Type B pancreatic cell (in vitro differentiated cells): ENCODE measurements at regions not wholly inside any gene's neighbourhood (a gene's known extent, or its start where the extent isn't known, plus 50 kb on each side); places are given as distances from the start of the nearest gene placed in this dataset.

Experiments used
- DNase-seq: peaks from one replicate; pipeline ENCODE4 v3.0.0; 2021; ENCODE audit warnings: mixed read lengths; ENCODE audit not compliant: unreplicated experiment; ENCODE audit errors: extremely low spot score
- H3K27ac Mint-ChIP-seq: 2 replicates; pipeline ENCODE4 v1.8.0; 2021; ENCODE audit warnings: mild to moderate bottlenecking, mixed read lengths
- H3K27me3 Mint-ChIP-seq: 2 replicates; pipeline ENCODE4 v1.8.0; 2021; ENCODE audit warnings: mixed read lengths
- H3K36me3 Mint-ChIP-seq: 2 replicates; pipeline ENCODE4 v1.8.0; 2021; ENCODE audit warnings: mixed read lengths
- H3K4me1 Mint-ChIP-seq: one replicate; pipeline ENCODE4 v1.8.0; 2021; ENCODE audit warnings: mixed read lengths; ENCODE audit not compliant: unreplicated experiment
- H3K4me3 Mint-ChIP-seq: 2 replicates; pipeline ENCODE4 v1.8.0; 2021; ENCODE audit warnings: mild to moderate bottlenecking, mixed read lengths
- H3K9me3 Mint-ChIP-seq: 2 replicates; pipeline ENCODE4 v1.8.0; 2021; ENCODE audit warnings: mixed read lengths
- TF ChIP-seq, protein P1 (sequence below): fragments of 200-600 bp; sonication (generic); conservative IDR thresholded peaks from 2 replicates; pipeline ENCODE4 v1.5.0; 2021; ENCODE audit warnings: antibody characterized with exemption, mild to moderate bottlenecking

DNA sequence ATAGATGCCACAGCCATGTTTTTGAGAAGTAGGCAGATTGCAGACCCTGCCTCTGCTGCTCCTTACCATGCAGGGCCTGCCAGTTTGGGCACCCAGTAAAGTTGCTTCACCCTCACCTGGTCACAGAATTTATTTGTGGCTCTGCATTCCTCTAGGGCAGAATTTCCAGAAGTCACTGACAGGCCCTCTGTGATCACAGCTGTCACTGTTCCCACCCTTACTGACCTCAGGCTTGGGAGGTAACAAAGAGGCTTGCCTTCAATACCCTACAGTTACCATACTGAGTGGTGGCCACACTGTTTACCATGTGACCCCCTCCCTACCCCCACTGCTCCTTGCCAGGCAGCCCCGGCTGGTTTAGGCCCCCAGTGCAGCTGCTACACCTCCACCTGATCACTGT is 375.1 kb downstream of the SH3BGRL start:
- TF ChIP-seq, protein P1, sequence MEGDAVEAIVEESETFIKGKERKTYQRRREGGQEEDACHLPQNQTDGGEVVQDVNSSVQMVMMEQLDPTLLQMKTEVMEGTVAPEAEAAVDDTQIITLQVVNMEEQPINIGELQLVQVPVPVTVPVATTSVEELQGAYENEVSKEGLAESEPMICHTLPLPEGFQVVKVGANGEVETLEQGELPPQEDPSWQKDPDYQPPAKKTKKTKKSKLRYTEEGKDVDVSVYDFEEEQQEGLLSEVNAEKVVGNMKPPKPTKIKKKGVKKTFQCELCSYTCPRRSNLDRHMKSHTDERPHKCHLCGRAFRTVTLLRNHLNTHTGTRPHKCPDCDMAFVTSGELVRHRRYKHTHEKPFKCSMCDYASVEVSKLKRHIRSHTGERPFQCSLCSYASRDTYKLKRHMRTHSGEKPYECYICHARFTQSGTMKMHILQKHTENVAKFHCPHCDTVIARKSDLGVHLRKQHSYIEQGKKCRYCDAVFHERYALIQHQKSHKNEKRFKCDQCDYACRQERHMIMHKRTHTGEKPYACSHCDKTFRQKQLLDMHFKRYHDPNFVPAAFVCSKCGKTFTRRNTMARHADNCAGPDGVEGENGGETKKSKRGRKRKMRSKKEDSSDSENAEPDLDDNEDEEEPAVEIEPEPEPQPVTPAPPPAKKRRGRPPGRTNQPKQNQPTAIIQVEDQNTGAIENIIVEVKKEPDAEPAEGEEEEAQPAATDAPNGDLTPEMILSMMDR: no peak
- no peak for DNase-seq
- H3K9me3 Mint-ChIP-seq: peaks cover 4% of the 10 kb centered on the region
- no peaks in the 10 kb centered on the region for H3K27me3 Mint-ChIP-seq
- no peak overlapping the region for H3K4me3 Mint-ChIP-seq
- H3K27ac Mint-ChIP-seq: no peak overlapping the region
- no peaks in the 10 kb centered on the region for H3K36me3 Mint-ChIP-seq
- no peaks in the 10 kb centered on the region for H3K4me1 Mint-ChIP-seq

DNA sequence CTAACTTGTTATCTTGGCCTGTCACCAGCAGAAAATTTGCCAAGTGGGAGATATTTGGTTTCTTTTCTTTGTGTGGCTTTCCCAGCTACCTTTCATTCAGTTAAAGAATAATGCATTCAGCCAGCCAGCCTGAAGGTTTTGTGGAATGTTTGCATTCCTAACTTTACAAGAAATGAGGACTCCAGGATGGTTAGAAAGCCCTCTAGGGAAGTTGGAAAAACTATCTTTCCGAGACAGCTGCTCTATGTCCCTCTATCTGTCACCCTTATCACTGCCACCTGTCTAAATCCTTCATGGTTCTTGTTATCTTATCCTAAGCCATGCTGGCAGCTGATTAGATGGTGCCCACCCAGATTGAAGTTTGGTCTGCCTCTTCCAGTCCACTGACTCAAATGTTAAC is 384.2 kb downstream of the SH3BGRL start:
- no peak overlapping the region for H3K4me3 Mint-ChIP-seq
- no peaks in the 10 kb centered on the region for H3K27me3 Mint-ChIP-seq
- no peak for DNase-seq
- H3K4me1 Mint-ChIP-seq: no peaks in the 10 kb centered on the region
- H3K9me3 Mint-ChIP-seq: peaks cover 5% of the 10 kb centered on the region
- H3K27ac Mint-ChIP-seq: no peak overlapping the region
- no peaks in the 10 kb centered on the region for H3K36me3 Mint-ChIP-seq
- TF ChIP-seq, protein P1: no peak

DNA sequence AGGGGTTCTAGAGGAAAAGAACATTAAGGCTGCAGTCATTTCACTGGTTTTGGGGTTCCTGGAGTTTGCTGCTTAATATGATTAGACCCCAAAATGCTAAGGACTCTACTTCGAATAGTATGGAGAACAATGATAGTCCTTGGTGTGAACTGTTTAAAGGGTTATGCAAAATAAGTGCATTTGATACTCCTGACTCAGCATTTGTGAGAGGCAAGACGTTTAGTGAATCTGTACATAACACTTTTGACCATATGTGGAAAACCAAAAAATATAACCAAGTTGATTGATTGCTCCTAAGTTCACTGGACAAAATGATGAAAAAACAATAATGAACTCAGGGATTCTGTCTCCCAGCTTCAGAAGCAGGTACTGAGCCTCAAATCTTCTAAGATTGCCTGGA is 414.1 kb downstream of the SH3BGRL start:
- no peak for DNase-seq
- H3K9me3 Mint-ChIP-seq: no peaks in the 10 kb centered on the region
- no peaks in the 10 kb centered on the region for H3K4me1 Mint-ChIP-seq
- H3K27ac Mint-ChIP-seq: no peak overlapping the region
- H3K4me3 Mint-ChIP-seq: no peak overlapping the region
- no peaks in the 10 kb centered on the region for H3K36me3 Mint-ChIP-seq
- H3K27me3 Mint-ChIP-seq: no peaks in the 10 kb centered on the region
- TF ChIP-seq, protein P1: no peak

DNA sequence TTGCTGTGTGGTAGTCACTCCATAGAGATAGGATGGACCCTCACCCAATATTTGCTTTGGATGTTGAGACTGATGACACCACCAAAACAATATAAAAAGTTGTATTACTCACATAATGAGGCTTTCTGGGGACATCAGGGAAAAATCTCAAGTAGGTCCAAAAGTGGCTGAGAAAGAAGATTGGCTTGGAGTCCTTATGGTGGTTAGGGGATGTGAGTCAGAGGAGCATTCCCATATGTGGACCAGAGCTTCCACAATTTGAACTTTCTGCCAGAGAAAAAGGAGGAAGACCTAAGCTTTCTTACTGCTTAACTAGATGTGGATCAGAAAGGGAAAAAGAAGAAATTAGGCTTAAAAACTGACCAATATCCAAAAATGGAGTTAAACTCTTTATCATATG is 460.5 kb downstream of the SH3BGRL start:
- Mint-ChIP-seq H3K4me1 (no peaks in the 10 kb centered on the region), H3K27me3 (no peaks in the 10 kb centered on the region), H3K9me3 (no peaks in the 10 kb centered on the region), H3K27ac (no peak overlapping the region), H3K4me3 (no peak overlapping the region), H3K36me3 (no peaks in the 10 kb centered on the region)
- TF ChIP-seq, protein P1: no peak
- DNase-seq: no peak

DNA sequence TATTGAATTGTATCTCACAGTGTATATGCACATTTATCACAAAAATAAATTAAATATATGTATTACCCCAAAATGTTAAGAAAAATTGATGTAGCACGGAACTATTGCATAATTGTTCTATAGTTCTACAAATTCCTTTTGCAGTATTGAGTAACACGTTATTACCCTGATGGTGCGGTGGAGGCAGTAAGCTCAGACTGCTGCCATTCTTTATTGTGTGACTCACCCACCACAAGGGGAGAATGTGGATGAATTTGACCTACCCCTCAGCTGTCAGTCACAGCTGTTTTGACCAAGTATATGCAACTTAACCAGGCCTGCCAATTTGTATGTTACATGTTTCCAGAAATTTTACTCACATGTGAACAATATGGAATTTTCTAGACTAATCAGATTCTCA is 506.6 kb downstream of the SH3BGRL start:
- Mint-ChIP-seq H3K4me1 (no peaks in the 10 kb centered on the region), H3K4me3 (no peak overlapping the region), H3K9me3 (no peaks in the 10 kb centered on the region), H3K27ac (no peak overlapping the region), H3K36me3 (no peaks in the 10 kb centered on the region), H3K27me3 (no peaks in the 10 kb centered on the region)
- TF ChIP-seq, protein P1: no peak
- DNase-seq: no peak

DNA sequence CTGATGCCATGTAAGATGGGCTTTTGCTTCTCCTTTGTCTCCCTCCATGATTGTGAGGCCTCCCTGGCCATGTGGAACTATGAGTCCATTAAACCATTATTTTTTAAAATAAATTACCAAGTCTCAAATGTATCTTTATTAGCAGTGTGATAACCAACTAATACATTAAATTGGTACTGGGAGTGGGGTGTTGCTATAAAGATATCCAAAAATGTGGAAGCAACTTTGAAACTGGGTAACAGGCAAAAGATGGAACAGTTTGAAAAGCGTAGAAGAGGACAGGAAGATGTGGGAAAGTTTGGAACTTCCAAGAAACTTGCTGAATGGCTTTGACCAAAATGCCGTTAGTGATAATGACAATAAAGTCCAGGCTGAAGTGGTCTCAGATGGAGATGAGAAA is 526.7 kb downstream of the SH3BGRL start:
- no peak for DNase-seq
- no peaks in the 10 kb centered on the region for H3K27me3 Mint-ChIP-seq
- no peaks in the 10 kb centered on the region for H3K36me3 Mint-ChIP-seq
- H3K4me1 Mint-ChIP-seq: no peaks in the 10 kb centered on the region
- peaks cover 4% of the 10 kb centered on the region for H3K9me3 Mint-ChIP-seq
- H3K27ac Mint-ChIP-seq: no peak overlapping the region
- TF ChIP-seq, protein P1: no peak
- no peak overlapping the region for H3K4me3 Mint-ChIP-seq
